ENCODE measurements at regions not wholly inside any gene's neighbourhood (a gene's known extent, or its start where the extent isn't known, plus 50 kb on each side); places are given as distances from the start of the nearest gene placed in this dataset.

DNA sequence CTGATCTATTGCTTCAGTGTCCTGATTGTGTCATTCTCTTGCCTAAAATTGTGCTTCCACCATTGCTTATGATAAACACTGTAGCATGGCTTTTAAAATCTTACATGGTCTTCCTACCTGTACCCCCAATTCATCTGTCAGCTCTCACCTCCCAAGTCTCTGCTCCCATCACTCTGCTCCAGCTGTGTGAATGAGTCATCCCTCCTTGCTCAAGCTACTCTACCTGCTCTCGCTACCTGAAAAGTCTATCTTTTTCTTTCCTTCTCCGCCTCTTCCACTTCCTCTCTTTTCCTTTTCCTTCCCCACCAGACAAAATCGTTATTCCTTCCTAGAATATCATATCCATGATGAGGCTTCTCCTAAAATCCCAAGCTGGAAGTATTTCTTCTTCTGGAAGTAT lies 341.7 kb downstream of the PRELID2 start (continued):
- TF ChIP-seq, protein P1, sequence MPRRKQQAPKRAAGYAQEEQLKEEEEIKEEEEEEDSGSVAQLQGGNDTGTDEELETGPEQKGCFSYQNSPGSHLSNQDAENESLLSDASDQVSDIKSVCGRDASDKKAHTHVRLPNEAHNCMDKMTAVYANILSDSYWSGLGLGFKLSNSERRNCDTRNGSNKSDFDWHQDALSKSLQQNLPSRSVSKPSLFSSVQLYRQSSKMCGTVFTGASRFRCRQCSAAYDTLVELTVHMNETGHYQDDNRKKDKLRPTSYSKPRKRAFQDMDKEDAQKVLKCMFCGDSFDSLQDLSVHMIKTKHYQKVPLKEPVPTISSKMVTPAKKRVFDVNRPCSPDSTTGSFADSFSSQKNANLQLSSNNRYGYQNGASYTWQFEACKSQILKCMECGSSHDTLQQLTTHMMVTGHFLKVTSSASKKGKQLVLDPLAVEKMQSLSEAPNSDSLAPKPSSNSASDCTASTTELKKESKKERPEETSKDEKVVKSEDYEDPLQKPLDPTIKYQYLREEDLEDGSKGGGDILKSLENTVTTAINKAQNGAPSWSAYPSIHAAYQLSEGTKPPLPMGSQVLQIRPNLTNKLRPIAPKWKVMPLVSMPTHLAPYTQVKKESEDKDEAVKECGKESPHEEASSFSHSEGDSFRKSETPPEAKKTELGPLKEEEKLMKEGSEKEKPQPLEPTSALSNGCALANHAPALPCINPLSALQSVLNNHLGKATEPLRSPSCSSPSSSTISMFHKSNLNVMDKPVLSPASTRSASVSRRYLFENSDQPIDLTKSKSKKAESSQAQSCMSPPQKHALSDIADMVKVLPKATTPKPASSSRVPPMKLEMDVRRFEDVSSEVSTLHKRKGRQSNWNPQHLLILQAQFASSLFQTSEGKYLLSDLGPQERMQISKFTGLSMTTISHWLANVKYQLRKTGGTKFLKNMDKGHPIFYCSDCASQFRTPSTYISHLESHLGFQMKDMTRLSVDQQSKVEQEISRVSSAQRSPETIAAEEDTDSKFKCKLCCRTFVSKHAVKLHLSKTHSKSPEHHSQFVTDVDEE (CRISPR knock-in tag; IDR thresholded peaks at IDR 0.05): no peak
- TF ChIP-seq, protein P2, sequence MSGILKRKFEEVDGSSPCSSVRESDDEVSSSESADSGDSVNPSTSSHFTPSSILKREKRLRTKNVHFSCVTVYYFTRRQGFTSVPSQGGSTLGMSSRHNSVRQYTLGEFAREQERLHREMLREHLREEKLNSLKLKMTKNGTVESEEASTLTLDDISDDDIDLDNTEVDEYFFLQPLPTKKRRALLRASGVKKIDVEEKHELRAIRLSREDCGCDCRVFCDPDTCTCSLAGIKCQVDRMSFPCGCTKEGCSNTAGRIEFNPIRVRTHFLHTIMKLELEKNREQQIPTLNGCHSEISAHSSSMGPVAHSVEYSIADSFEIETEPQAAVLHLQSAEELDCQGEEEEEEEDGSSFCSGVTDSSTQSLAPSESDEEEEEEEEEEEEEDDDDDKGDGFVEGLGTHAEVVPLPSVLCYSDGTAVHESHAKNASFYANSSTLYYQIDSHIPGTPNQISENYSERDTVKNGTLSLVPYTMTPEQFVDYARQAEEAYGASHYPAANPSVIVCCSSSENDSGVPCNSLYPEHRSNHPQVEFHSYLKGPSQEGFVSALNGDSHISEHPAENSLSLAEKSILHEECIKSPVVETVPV (CRISPR knock-in tag; IDR thresholded peaks at IDR 0.05): no peak
- no peak for TF ChIP-seq OSR1 (CRISPR knock-in tag; IDR thresholded peaks at IDR 0.05)
- no peak for TF ChIP-seq TOX (CRISPR knock-in tag; IDR thresholded peaks at IDR 0.05; ENCODE audit: borderline replicate concordance)

DNA sequence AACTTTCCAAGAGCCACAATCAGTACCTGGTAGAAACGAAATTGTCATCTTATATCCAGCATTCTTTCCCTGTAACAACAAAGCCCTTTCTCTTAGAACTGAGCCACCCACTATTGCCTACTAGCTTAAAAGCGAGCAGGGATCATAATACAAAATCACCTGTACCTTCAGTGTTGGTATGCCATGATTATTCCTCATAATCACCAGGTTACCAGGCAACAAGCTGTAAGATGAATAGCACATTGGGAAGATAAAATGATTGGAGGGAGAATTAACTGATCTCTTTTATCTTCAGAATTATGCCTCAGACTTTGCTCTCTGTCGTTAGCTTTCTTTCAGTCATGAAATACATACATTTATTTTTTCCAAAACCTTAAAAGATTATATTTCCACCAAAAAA lies 345.6 kb downstream of the PRELID2 start:
- no peak for TF ChIP-seq ZC3H10 (CRISPR knock-in tag; IDR thresholded peaks at IDR 0.05)
- TF ChIP-seq, protein P2 (CRISPR knock-in tag; IDR thresholded peaks at IDR 0.05): no peak
- no peak for TF ChIP-seq ISL1 (CRISPR knock-in tag; IDR thresholded peaks at IDR 0.05)
- no peak for TF ChIP-seq PPARA (CRISPR knock-in tag; IDR thresholded peaks at IDR 0.05; ENCODE audit: borderline replicate concordance)
- TF ChIP-seq GLIS3 (CRISPR knock-in tag; IDR thresholded peaks at IDR 0.05): no peak
- no peak for TF ChIP-seq RARB (CRISPR knock-in tag; IDR thresholded peaks at IDR 0.05)
- TF ChIP-seq SNAI2 (CRISPR knock-in tag; IDR thresholded peaks at IDR 0.05): no peak
- no peak for TF ChIP-seq ZFP30 (CRISPR knock-in tag; IDR thresholded peaks at IDR 0.05)
- TF ChIP-seq ZNF8 (CRISPR knock-in tag; IDR thresholded peaks at IDR 0.05): no peak
- TF ChIP-seq ZFP3 (CRISPR knock-in tag; IDR thresholded peaks at IDR 0.05): no peak
- TF ChIP-seq TCF4 (CRISPR knock-in tag; IDR thresholded peaks at IDR 0.05; ENCODE audit: borderline replicate concordance): no peak
- no peak for TF ChIP-seq ESRRG (CRISPR knock-in tag; IDR thresholded peaks at IDR 0.05)
- TF ChIP-seq, protein P3, sequence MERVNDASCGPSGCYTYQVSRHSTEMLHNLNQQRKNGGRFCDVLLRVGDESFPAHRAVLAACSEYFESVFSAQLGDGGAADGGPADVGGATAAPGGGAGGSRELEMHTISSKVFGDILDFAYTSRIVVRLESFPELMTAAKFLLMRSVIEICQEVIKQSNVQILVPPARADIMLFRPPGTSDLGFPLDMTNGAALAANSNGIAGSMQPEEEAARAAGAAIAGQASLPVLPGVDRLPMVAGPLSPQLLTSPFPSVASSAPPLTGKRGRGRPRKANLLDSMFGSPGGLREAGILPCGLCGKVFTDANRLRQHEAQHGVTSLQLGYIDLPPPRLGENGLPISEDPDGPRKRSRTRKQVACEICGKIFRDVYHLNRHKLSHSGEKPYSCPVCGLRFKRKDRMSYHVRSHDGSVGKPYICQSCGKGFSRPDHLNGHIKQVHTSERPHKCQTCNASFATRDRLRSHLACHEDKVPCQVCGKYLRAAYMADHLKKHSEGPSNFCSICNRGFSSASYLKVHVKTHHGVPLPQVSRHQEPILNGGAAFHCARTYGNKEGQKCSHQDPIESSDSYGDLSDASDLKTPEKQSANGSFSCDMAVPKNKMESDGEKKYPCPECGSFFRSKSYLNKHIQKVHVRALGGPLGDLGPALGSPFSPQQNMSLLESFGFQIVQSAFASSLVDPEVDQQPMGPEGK (CRISPR knock-in tag; IDR thresholded peaks at IDR 0.05; ENCODE audit: borderline replicate concordance): no peak
- TF ChIP-seq CSDC2 (CRISPR knock-in tag; IDR thresholded peaks at IDR 0.05): no peak
- no peak for TF ChIP-seq TOX (CRISPR knock-in tag; IDR thresholded peaks at IDR 0.05; ENCODE audit: borderline replicate concordance)
- no peak for TF ChIP-seq OSR1 (CRISPR knock-in tag; IDR thresholded peaks at IDR 0.05)
- TF ChIP-seq ARNTL (CRISPR knock-in tag; IDR thresholded peaks at IDR 0.05; ENCODE audit: borderline replicate concordance, low read depth): no peak
- TF ChIP-seq BACH2 (CRISPR knock-in tag; IDR thresholded peaks at IDR 0.05; ENCODE audit: borderline replicate concordance): no peak
- TF ChIP-seq ZNF565 (CRISPR knock-in tag; conservative IDR thresholded peaks at IDR 0.05; ENCODE audit: low read depth): no peak
- no peak for ATAC-seq

DNA sequence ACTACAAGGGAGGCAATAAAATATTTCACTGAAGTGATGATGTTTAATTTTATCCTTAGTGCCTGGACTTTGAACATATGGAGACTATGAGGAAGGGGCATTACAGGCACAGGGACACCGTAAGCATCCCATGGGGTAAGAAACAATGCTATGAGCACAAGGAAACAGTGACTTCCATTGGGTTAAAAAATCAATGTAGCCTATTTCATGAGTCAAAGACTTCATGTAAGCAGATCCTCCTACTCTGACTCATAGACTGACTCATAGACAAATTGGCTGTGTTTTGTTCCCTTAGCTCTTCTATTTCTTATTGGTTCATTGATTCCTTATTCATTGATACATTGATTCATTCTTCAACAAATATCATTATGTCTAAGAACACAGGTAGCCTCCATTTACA lies 351.0 kb downstream of the PRELID2 start:
- peak; percentile 83 for ATAC-seq
- TF ChIP-seq, protein P1 (CRISPR knock-in tag; IDR thresholded peaks at IDR 0.05): no peak
- TF ChIP-seq ARNTL (CRISPR knock-in tag; IDR thresholded peaks at IDR 0.05; ENCODE audit: borderline replicate concordance, low read depth) (no peak), GLIS3 (CRISPR knock-in tag; IDR thresholded peaks at IDR 0.05) (no peak), ZNF8 (CRISPR knock-in tag; IDR thresholded peaks at IDR 0.05) (no peak), ESRRG (CRISPR knock-in tag; IDR thresholded peaks at IDR 0.05) (no peak), OSR1 (CRISPR knock-in tag; IDR thresholded peaks at IDR 0.05) (no peak), ZNF565 (CRISPR knock-in tag; conservative IDR thresholded peaks at IDR 0.05; ENCODE audit: low read depth) (no peak), ZC3H10 (CRISPR knock-in tag; IDR thresholded peaks at IDR 0.05) (no peak), ZNF70 (CRISPR knock-in tag; IDR thresholded peaks at IDR 0.05) (no peak)
- TF ChIP-seq, protein P2 (CRISPR knock-in tag; IDR thresholded peaks at IDR 0.05): no peak
- TF ChIP-seq, protein P4, sequence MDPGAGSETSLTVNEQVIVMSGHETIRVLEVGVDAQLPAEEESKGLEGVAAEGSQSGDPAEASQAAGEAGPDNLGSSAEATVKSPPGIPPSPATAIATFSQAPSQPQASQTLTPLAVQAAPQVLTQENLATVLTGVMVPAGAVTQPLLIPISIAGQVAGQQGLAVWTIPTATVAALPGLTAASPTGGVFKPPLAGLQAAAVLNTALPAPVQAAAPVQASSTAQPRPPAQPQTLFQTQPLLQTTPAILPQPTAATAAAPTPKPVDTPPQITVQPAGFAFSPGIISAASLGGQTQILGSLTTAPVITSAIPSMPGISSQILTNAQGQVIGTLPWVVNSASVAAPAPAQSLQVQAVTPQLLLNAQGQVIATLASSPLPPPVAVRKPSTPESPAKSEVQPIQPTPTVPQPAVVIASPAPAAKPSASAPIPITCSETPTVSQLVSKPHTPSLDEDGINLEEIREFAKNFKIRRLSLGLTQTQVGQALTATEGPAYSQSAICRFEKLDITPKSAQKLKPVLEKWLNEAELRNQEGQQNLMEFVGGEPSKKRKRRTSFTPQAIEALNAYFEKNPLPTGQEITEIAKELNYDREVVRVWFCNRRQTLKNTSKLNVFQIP (CRISPR knock-in tag; IDR thresholded peaks at IDR 0.05; ENCODE audit: borderline replicate concordance, low read depth): no peak
- TF ChIP-seq, protein P5, sequence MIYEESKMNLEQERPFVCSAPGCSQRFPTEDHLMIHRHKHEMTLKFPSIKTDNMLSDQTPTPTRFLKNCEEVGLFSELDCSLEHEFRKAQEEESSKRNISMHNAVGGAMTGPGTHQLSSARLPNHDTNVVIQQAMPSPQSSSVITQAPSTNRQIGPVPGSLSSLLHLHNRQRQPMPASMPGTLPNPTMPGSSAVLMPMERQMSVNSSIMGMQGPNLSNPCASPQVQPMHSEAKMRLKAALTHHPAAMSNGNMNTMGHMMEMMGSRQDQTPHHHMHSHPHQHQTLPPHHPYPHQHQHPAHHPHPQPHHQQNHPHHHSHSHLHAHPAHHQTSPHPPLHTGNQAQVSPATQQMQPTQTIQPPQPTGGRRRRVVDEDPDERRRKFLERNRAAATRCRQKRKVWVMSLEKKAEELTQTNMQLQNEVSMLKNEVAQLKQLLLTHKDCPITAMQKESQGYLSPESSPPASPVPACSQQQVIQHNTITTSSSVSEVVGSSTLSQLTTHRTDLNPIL (CRISPR knock-in tag; IDR thresholded peaks at IDR 0.05; ENCODE audit: low read depth): no peak
